Mesenchymal stem cell (in vitro differentiated cells and primary cell): ENCODE measurements at regions not wholly inside any gene's neighbourhood (a gene's known extent, or its start where the extent isn't known, plus 50 kb on each side); places are given as distances from the start of the nearest gene placed in this dataset.

ENCODE experiments used
- DNase-seq: peaks from one replicate; pipeline ENCODE4 v3.0.0-alpha.2; 2013
- H2AFZ ChIP-seq: one replicate; pipeline ENCODE4 v1.6.1; 2013; ENCODE audit warnings: low read depth, mild to moderate bottlenecking, control low read depth, inconsistent platforms, low read length, moderate library complexity
- H2AK5ac ChIP-seq: 2 replicates; pipeline ENCODE4 v1.6.1; 2013; ENCODE audit warnings: low read length, moderate library complexity, mild to moderate bottlenecking, inconsistent platforms; ENCODE audit not compliant: severe bottlenecking
- H2BK120ac ChIP-seq: one replicate; pipeline ENCODE4 v1.6.1; 2013; ENCODE audit warnings: low read depth, mild to moderate bottlenecking, inconsistent platforms, low read length, moderate library complexity
- H2BK12ac ChIP-seq, 2 experiments: one replicate each; pipeline ENCODE4 v1.6.1; 2013; ENCODE audit warnings: inconsistent platforms in 2 of 2, low read length in 2 of 2, mild to moderate bottlenecking in 2 of 2, moderate library complexity in 2 of 2, control low read depth in 1 of 2
- H2BK15ac ChIP-seq: one replicate; pipeline ENCODE4 v1.6.1; 2013; ENCODE audit warnings: mild to moderate bottlenecking, low read depth, inconsistent platforms; ENCODE audit not compliant: poor library complexity, severe bottlenecking
- H2BK5ac ChIP-seq: 2 replicates; pipeline ENCODE4 v1.6.1; 2013; ENCODE audit warnings: low read depth, mild to moderate bottlenecking, low read length, control low read depth, inconsistent platforms; ENCODE audit not compliant: poor library complexity, severe bottlenecking
- H3K14ac ChIP-seq, 2 experiments: one replicate each; pipeline ENCODE4 v1.6.1; 2013; ENCODE audit warnings: inconsistent platforms in 2 of 2, low read length in 2 of 2, control low read depth in 1 of 2, mild to moderate bottlenecking in 1 of 2, moderate library complexity in 1 of 2
- H3K18ac ChIP-seq, 2 experiments: one replicate each; pipeline ENCODE4 v1.6.1; 2013; ENCODE audit warnings: inconsistent platforms in 2 of 2, low read length in 2 of 2, control low read depth in 1 of 2, low read depth in 1 of 2, mild to moderate bottlenecking in 1 of 2
- H3K23ac ChIP-seq, 2 experiments: one replicate each; pipeline ENCODE4 v1.6.1; 2013; ENCODE audit warnings: inconsistent platforms in 2 of 2, low read length in 2 of 2, mild to moderate bottlenecking in 2 of 2, moderate library complexity in 2 of 2, control low read depth in 1 of 2
- H3K27ac ChIP-seq: 2 replicates; pipeline ENCODE4 v1.5.1; 2013; ENCODE audit warnings: mild to moderate bottlenecking, moderate library complexity, low read length, control low read depth, inconsistent platforms; ENCODE audit not compliant: poor library complexity, severe bottlenecking
- H3K27me3 ChIP-seq, 2 experiments: 2 replicates each; pipeline versions ENCODE4 v1.6.1 to v1.7.0; 2013; ENCODE audit warnings: low read length in 2 of 2, mild to moderate bottlenecking in 2 of 2, moderate library complexity in 2 of 2, control low read depth in 1 of 2, inconsistent platforms in 1 of 2; ENCODE audit not compliant: control insufficient read depth in 1 of 2, insufficient read depth in 1 of 2
- H3K36me3 ChIP-seq, 2 experiments: 2 replicates each; pipeline versions ENCODE4 v1.6.1 to v1.7.0; 2013; ENCODE audit warnings: low read length in 2 of 2, control low read depth in 1 of 2, inconsistent platforms in 1 of 2, low read depth in 1 of 2, mild to moderate bottlenecking in 1 of 2; ENCODE audit not compliant: insufficient read depth in 2 of 2, control insufficient read depth in 1 of 2
- H3K4ac ChIP-seq, 2 experiments: one replicate each; pipeline ENCODE4 v1.6.1; 2013; ENCODE audit warnings: inconsistent platforms in 2 of 2, low read length in 2 of 2, mild to moderate bottlenecking in 2 of 2, moderate library complexity in 2 of 2, control low read depth in 1 of 2, low read depth in 1 of 2
- H3K4me1 ChIP-seq: 2 replicates; pipeline ENCODE4 v1.6.1; 2013; ENCODE audit warnings: low read depth, low read length, control low read depth; ENCODE audit not compliant: control insufficient read depth, insufficient read depth
- H3K4me2 ChIP-seq: 2 replicates; pipeline ENCODE4 v1.6.1; 2013; ENCODE audit warnings: low read length, mild to moderate bottlenecking, inconsistent platforms; ENCODE audit not compliant: poor library complexity, severe bottlenecking
- H3K4me3 ChIP-seq, 2 experiments: 2 replicates each; pipeline versions ENCODE4 v1.5.1 to v1.7.0; 2013; ENCODE audit warnings: low read length in 2 of 2, mild to moderate bottlenecking in 2 of 2, control low read depth in 1 of 2, low read depth in 1 of 2; ENCODE audit not compliant: insufficient read depth in 1 of 2
- H3K79me1 ChIP-seq: replicated peaks from 2 replicates; pipeline ENCODE4 v1.6.1; 2013; ENCODE audit warnings: mild to moderate bottlenecking, control low read depth, low read length, inconsistent platforms; ENCODE audit not compliant: poor library complexity, severe bottlenecking
- H3K9ac ChIP-seq: 2 replicates; pipeline ENCODE4 v1.7.0; 2013; ENCODE audit warnings: mild to moderate bottlenecking, low read length, moderate library complexity
- H3K9me3 ChIP-seq: 2 replicates; pipeline ENCODE4 v1.7.0; 2013; ENCODE audit warnings: mild to moderate bottlenecking, low read length; ENCODE audit not compliant: control insufficient read depth
- H4K8ac ChIP-seq: one replicate; pipeline ENCODE4 v1.6.1; 2013; ENCODE audit warnings: inconsistent platforms, mild to moderate bottlenecking, low read length, moderate library complexity
- H4K91ac ChIP-seq: one replicate; pipeline ENCODE4 v1.6.1; 2013; ENCODE audit warnings: mild to moderate bottlenecking, low read length, inconsistent platforms
- WGBS: methylation state at CpG from one replicate; pipeline ENCODE4 v1.1.7; 2013; ENCODE audit warnings: mixed read lengths; 5-methylcytosine and 5-hydroxymethylcytosine counted together

GRCh38 chr3:36196058-36196457 lies 184.2 kb upstream of the STAC start:
- no peak overlapping the region for H4K91ac ChIP-seq
- DNase-seq, result no peak
- H3K27ac ChIP-seq, result no peak overlapping the region
- no peak overlapping the region for H3K23ac ChIP-seq
- no peaks in the 10 kb centered on the region for H3K9me3 ChIP-seq
- no peak overlapping the region for H3K4ac ChIP-seq
- no peak overlapping the region for H3K9ac ChIP-seq
- no peaks in the 10 kb centered on the region for H3K79me1 ChIP-seq
- H3K4me3 ChIP-seq, result no peak overlapping the region
- no peaks in the 10 kb centered on the region for H3K36me3 ChIP-seq
- H2BK5ac ChIP-seq, result no peak overlapping the region
- H4K8ac ChIP-seq, result no peak overlapping the region
- H2AK5ac ChIP-seq, result no peak overlapping the region
- H3K27me3 ChIP-seq, result no peaks in the 10 kb centered on the region
- no peak overlapping the region for H3K4me2 ChIP-seq
- no peak overlapping the region for H3K14ac ChIP-seq
- no peaks in the 10 kb centered on the region for H3K4me1 ChIP-seq
- no peak overlapping the region for H2BK15ac ChIP-seq
- no peak overlapping the region for H2BK120ac ChIP-seq
- no peak overlapping the region for H2AFZ ChIP-seq
- H3K18ac ChIP-seq, result no peak overlapping the region
- H2BK12ac ChIP-seq, result no peak overlapping the region

- no peaks in the 10 kb centered on the region for H3K79me1 ChIP-seq
- no peak overlapping the region for H3K4ac ChIP-seq
- H2AK5ac ChIP-seq, result no peak overlapping the region
- no peak overlapping the region for H3K14ac ChIP-seq
- no peak overlapping the region for H2BK15ac ChIP-seq
- H2BK12ac ChIP-seq, result no peak overlapping the region
- no peak overlapping the region for H3K27ac ChIP-seq
- no peaks in the 10 kb centered on the region for H3K9me3 ChIP-seq
- no peak overlapping the region for H3K9ac ChIP-seq
- no peaks in the 10 kb centered on the region for H3K36me3 ChIP-seq
- no peak overlapping the region for H3K4me3 ChIP-seq
- H3K4me2 ChIP-seq, result no peak overlapping the region
- H3K18ac ChIP-seq, result no peak overlapping the region
- no peaks in the 10 kb centered on the region for H3K4me1 ChIP-seq
- H2AFZ ChIP-seq, result no peak overlapping the region
- no peak for DNase-seq
- H2BK120ac ChIP-seq, result no peak overlapping the region
- H3K23ac ChIP-seq, result no peak overlapping the region
- no peaks in the 10 kb centered on the region for H3K27me3 ChIP-seq
- H2BK5ac ChIP-seq, result no peak overlapping the region
- no peak overlapping the region for H4K8ac ChIP-seq
- no peak overlapping the region for H4K91ac ChIP-seq
- WGBS, result 57% methylated on average over 1 of the region's 1 CpG
Measured at GRCh38 chr3:36197151-36197550, 183.2 kb upstream of the STAC start.

GRCh38 chr3:36201546-36201945 lies 178.8 kb upstream of the STAC start:
- Histone ChIP-seq H2BK15ac (no peak overlapping the region), H4K8ac (no peak overlapping the region), H3K27ac (no peak overlapping the region), H2AK5ac (no peak overlapping the region), H3K27me3 (no peaks in the 10 kb centered on the region), H3K4me1 (no peaks in the 10 kb centered on the region), H2BK5ac (no peak overlapping the region), H2BK12ac (no peak overlapping the region), H3K4me3 (no peak overlapping the region), H2BK120ac (no peak overlapping the region), H3K14ac (no peak overlapping the region), H3K9me3 (no peaks in the 10 kb centered on the region), H3K23ac (no peak overlapping the region), H3K36me3 (no peaks in the 10 kb centered on the region), H3K9ac (no peak overlapping the region), H4K91ac (no peak overlapping the region), H3K79me1 (no peaks in the 10 kb centered on the region), H3K4me2 (no peak overlapping the region), H2AFZ (no peak overlapping the region), H3K18ac (no peak overlapping the region), H3K4ac (no peak overlapping the region)
- no peak for DNase-seq

- Histone ChIP-seq H2BK15ac (no peak overlapping the region), H3K9me3 (no peaks in the 10 kb centered on the region), H2AK5ac (no peak overlapping the region), H3K9ac (no peak overlapping the region), H3K18ac (no peak overlapping the region), H3K27me3 (no peaks in the 10 kb centered on the region), H2BK120ac (no peak overlapping the region), H3K79me1 (no peaks in the 10 kb centered on the region), H3K4me2 (no peak overlapping the region), H2BK12ac (no peak overlapping the region), H2AFZ (no peak overlapping the region), H3K4me1 (peaks cover 2% of the 10 kb centered on the region), H3K36me3 (no peaks in the 10 kb centered on the region), H2BK5ac (no peak overlapping the region), H3K4me3 (no peak overlapping the region), H4K8ac (no peak overlapping the region), H4K91ac (no peak overlapping the region), H3K23ac (no peak overlapping the region), H3K14ac (no peak overlapping the region), H3K4ac (no peak overlapping the region), H3K27ac (no peak overlapping the region)
- no peak for DNase-seq
- no CpG with 5 or more reads among the region's 4 CpGs for WGBS
Measured at GRCh38 chr3:36206956-36207580, 173.2 kb upstream of the STAC start.
